ENCODE measurements at regions not wholly inside any gene's neighbourhood (a gene's known extent, or its start where the extent isn't known, plus 50 kb on each side); places are given as distances from the start of the nearest gene placed in this dataset.
A peak's percentile ranks its signal among the peaks of the same experiment; 100 is the strongest.

DNA sequence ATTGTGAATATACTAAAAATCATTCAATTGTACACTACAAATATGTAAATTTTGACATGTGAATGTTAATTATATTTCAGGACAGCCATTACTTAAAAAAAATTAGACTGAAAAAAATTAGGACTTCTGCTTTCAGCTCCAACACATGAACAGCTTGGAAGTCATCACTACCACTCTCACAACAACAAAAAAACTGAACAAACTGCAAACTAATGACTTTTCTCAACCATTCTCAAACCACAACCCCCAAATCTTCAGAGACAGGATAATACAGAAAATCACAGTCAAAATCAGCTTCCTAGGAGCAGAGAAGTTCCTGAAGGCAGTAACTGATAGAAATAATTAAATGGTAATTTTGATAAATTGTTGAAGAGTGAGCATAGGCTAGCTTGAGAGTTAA is 686.4 kb downstream of the TLE1 start (continued):
- TF ChIP-seq DPF2 (IDR thresholded peaks at IDR 0.05) (no peak), CBFB (IDR thresholded peaks at IDR 0.05; ENCODE audit: low read depth) (no peak), JUND (IDR thresholded peaks at IDR 0.05; ENCODE audit: low read depth, low read length) (no peak), ZNF384 (IDR thresholded peaks at IDR 0.05; ENCODE audit: borderline replicate concordance, low read depth, low read length) (no peak)

- SMC1A ChIA-PET (ENCODE audit: uncharacterized antibody, unreplicated experiment), result no interaction called here
- intact Hi-C loops (cut with micrococcal nuclease; ENCODE audit: unreplicated experiment), result no loop called here
- BruUV-seq (replicated peaks), result no TSS peak
- no peaks in the 10 kb centered on the region for H3K36me3 ChIP-seq (ENCODE audit: control insufficient read depth in 2 of 2, insufficient read depth in 2 of 2, low read length in 1 of 2)
- no peaks in the 10 kb centered on the region for H3K4me1 ChIP-seq (ENCODE audit: control insufficient read depth, insufficient read depth, low read length)
- TF ChIP-seq, protein P1, sequence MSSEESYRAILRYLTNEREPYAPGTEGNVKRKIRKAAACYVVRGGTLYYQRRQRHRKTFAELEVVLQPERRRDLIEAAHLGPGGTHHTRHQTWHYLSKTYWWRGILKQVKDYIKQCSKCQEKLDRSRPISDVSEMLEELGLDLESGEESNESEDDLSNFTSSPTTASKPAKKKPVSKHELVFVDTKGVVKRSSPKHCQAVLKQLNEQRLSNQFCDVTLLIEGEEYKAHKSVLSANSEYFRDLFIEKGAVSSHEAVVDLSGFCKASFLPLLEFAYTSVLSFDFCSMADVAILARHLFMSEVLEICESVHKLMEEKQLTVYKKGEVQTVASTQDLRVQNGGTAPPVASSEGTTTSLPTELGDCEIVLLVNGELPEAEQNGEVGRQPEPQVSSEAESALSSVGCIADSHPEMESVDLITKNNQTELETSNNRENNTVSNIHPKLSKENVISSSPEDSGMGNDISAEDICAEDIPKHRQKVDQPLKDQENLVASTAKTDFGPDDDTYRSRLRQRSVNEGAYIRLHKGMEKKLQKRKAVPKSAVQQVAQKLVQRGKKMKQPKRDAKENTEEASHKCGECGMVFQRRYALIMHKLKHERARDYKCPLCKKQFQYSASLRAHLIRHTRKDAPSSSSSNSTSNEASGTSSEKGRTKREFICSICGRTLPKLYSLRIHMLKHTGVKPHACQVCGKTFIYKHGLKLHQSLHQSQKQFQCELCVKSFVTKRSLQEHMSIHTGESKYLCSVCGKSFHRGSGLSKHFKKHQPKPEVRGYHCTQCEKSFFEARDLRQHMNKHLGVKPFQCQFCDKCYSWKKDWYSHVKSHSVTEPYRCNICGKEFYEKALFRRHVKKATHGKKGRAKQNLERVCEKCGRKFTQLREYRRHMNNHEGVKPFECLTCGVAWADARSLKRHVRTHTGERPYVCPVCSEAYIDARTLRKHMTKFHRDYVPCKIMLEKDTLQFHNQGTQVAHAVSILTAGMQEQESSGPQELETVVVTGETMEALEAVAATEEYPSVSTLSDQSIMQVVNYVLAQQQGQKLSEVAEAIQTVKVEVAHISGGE (CRISPR knock-in tag; IDR thresholded peaks at IDR 0.05), result no peak
- TF ChIP-seq RUNX3 (IDR thresholded peaks at IDR 0.05; ENCODE audit: low read length), result peak; percentile 38
- H3K9me3 ChIP-seq (replicated peaks; ENCODE audit: control insufficient read depth, insufficient read depth, low read length), result no peaks in the 10 kb centered on the region
- in situ Hi-C loops (cut with MboI), result no loop called here
- no peak for DNase-seq (ENCODE audit: low read depth, low spot score)
- no peak overlapping the region for H2AFZ ChIP-seq (ENCODE audit: control insufficient read depth, low read depth, low read length)
- no peak overlapping the region for H3K4me2 ChIP-seq (ENCODE audit: control insufficient read depth, insufficient read depth)
- no peak for FAIRE-seq
- H3K4me3 ChIP-seq, result no peak overlapping the region
- H4K20me1 ChIP-seq (ENCODE audit: control insufficient read depth, insufficient read depth), result no peaks in the 10 kb centered on the region
- H3K9ac ChIP-seq (ENCODE audit: control insufficient read depth, insufficient read depth, low read length), result no peak overlapping the region
- ATAC-seq, result no peak
- no peaks in the 10 kb centered on the region for H3K27me3 ChIP-seq (replicated peaks in 1 of 2; ENCODE audit: control insufficient read depth in 2 of 2, insufficient read depth in 2 of 2, low read length in 1 of 2)
- CTCF ChIA-PET, result no interaction called here
- WGBS (ENCODE audit: insufficient coverage, insufficient replicate concordance, low lambda C conversion rate, missing lambda C conversion rate), result 0% methylated on average over 3 of the region's 3 CpGs
- POLR2A ChIA-PET, result no interaction called here
- no peak overlapping the region for H3K27ac ChIP-seq (ENCODE audit: control insufficient read depth, insufficient read depth)
- H3K79me2 ChIP-seq (ENCODE audit: control insufficient read depth, insufficient read depth, low read length), result no peaks in the 10 kb centered on the region
- RAD21 ChIA-PET (ENCODE audit: unreplicated experiment), result no interaction called here
Measured at GRCh38 chr9:81002242-81002641, 687.1 kb downstream of the TLE1 start.

Data from GM12878 (cell line).